ENCODE measurements at regions not wholly inside any gene's neighbourhood (a gene's known extent, or its start where the extent isn't known, plus 50 kb on each side); places are given as distances from the start of the nearest gene placed in this dataset.

DNA sequence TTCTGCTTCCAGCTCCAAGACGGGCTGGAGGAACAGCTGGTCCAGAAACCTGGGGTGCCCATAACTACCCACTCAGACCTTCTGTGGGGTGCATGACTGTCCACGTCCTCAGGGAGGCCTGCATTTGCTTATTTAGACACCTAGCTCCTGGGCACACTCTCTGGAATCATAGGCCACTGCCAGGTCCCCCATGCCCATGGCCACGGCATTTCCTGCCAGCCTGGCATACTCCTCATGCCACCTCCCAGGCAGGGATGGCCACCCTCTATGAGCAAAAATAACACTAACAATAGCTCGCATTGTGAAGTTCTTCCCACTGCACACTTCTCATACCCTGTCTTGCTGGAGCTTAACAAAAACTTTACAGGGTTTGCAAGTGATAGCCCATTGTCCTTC is 166.9 kb upstream of the TPM1 start:
- TF ChIP-seq, protein P1, sequence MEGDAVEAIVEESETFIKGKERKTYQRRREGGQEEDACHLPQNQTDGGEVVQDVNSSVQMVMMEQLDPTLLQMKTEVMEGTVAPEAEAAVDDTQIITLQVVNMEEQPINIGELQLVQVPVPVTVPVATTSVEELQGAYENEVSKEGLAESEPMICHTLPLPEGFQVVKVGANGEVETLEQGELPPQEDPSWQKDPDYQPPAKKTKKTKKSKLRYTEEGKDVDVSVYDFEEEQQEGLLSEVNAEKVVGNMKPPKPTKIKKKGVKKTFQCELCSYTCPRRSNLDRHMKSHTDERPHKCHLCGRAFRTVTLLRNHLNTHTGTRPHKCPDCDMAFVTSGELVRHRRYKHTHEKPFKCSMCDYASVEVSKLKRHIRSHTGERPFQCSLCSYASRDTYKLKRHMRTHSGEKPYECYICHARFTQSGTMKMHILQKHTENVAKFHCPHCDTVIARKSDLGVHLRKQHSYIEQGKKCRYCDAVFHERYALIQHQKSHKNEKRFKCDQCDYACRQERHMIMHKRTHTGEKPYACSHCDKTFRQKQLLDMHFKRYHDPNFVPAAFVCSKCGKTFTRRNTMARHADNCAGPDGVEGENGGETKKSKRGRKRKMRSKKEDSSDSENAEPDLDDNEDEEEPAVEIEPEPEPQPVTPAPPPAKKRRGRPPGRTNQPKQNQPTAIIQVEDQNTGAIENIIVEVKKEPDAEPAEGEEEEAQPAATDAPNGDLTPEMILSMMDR (IDR thresholded peaks at IDR 0.05; ENCODE audit: poor library complexity) = no peak
- TF ChIP-seq EZH2 (IDR thresholded peaks at IDR 0.05; ENCODE audit: borderline replicate concordance) = no peak
- TF ChIP-seq EZH2phosphoT487 (IDR thresholded peaks at IDR 0.05; ENCODE audit: low read depth, severe bottlenecking, unreplicated experiment) = no peak
